Ishikawa (cell line): ENCODE measurements at regions not wholly inside any gene's neighbourhood (a gene's known extent, or its start where the extent isn't known, plus 50 kb on each side); places are given as distances from the start of the nearest gene placed in this dataset.

ENCODE experiments used
- CEBPB ChIP-seq: IDR thresholded peaks from 2 replicates; pipeline ENCODE4 v1.6.1; 2012
- RAD21 ChIP-seq: IDR thresholded peaks from 2 replicates; pipeline ENCODE4 v1.6.1; 2012; ENCODE audit warnings: low read depth
- YY1 ChIP-seq: IDR thresholded peaks from 2 replicates; pipeline ENCODE4 v1.6.1; 2012; ENCODE audit warnings: low read depth

DNA sequence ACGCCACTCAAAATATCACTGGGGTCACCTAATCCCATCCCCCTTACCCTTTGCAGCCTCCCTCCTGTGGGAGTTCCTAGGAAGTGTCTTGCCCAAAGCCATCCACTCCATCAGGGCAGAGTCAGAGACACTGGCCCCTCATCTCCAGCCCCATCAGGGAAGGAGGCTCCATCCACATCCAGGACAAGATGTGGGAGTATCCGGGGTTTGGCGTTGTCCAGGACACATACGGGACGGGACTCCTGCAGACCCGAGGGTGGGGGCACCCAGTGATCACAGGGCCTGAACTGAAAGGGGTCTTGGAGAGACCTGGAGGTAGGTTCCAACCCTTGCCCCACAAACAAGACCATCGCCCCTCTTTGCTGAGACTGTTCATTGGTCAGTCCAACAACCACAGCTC is 348.2 kb downstream of the MATN1 start:
- TF ChIP-seq CEBPB (no peak), YY1 (no peak), RAD21 (no peak)
